NT2/D1 (cell line): ENCODE measurements at regions not wholly inside any gene's neighbourhood (a gene's known extent, or its start where the extent isn't known, plus 50 kb on each side); places are given as distances from the start of the nearest gene placed in this dataset.

Source experiments
- DNase-seq: peaks from one replicate; pipeline ENCODE4 v3.0.0-alpha.2; 2011; ENCODE audit warnings: low read depth, low spot score
- H3K27me3 ChIP-seq: 2 replicates; pipeline ENCODE4 v1.6.0; 2011; ENCODE audit warnings: mild to moderate bottlenecking; ENCODE audit not compliant: insufficient read length, insufficient read depth
- H3K36me3 ChIP-seq: 2 replicates; pipeline ENCODE4 v1.6.1; 2011; ENCODE audit warnings: mild to moderate bottlenecking, low read length, mixed read lengths; ENCODE audit not compliant: insufficient read depth, insufficient read length
- H3K4me1 ChIP-seq: 2 replicates; pipeline ENCODE4 v1.5.1; 2011; ENCODE audit not compliant: insufficient read depth, insufficient read length
- H3K4me3 ChIP-seq: 2 replicates; pipeline ENCODE4 v1.5.1; 2011; ENCODE audit warnings: low read depth; ENCODE audit not compliant: insufficient read length
- H3K9ac ChIP-seq: 2 replicates; pipeline ENCODE4 v1.6.0; 2011; ENCODE audit warnings: low read depth; ENCODE audit not compliant: insufficient read length
- H3K9me3 ChIP-seq: 2 replicates; pipeline ENCODE4 v1.5.1; 2011; ENCODE audit warnings: mild to moderate bottlenecking, low read length; ENCODE audit not compliant: insufficient read depth
- SUZ12 ChIP-seq: IDR thresholded peaks from 2 replicates; pipeline ENCODE4 v1.6.1; 2011; ENCODE audit not compliant: insufficient read length, insufficient read depth; ENCODE audit errors: extremely low read depth
- YY1 ChIP-seq: IDR thresholded peaks from 2 replicates; pipeline ENCODE4 v1.6.1; 2011; ENCODE audit not compliant: insufficient read length, insufficient read depth
- ZNF274 ChIP-seq: IDR thresholded peaks from 2 replicates; pipeline ENCODE4 v1.6.1; 2011; ENCODE audit warnings: mild to moderate bottlenecking, low read depth, low read length

DNA sequence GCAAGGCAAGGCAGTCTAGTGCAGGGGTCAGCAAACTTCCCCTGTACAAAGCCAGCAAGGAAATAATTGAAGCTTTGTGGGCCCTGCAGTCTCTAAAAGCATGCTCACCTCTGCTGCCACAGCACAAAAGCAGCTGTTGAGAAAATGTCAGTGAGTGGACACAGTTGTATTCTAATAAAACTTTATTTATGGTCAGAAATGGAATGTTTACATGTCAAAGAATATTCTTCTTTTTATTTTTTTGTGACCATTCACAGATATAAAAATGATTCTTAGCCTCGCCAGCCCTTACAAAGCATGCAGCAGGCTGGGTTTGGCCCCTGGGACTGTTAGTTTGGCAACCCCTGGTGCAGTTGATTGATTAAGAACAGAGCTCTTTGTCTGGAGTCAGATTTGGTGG, 192.4 kb downstream of the BUB3 start:
- no peak for DNase-seq
- H3K4me1 ChIP-seq: no peaks in the 10 kb centered on the region
- H3K9ac ChIP-seq: no peak overlapping the region
- H3K27me3 ChIP-seq: no peaks in the 10 kb centered on the region
- H3K4me3 ChIP-seq: no peak overlapping the region
- H3K36me3 ChIP-seq: no peaks in the 10 kb centered on the region
- TF ChIP-seq SUZ12 (no peak), ZNF274 (no peak), YY1 (no peak)
- no peaks in the 10 kb centered on the region for H3K9me3 ChIP-seq

DNA sequence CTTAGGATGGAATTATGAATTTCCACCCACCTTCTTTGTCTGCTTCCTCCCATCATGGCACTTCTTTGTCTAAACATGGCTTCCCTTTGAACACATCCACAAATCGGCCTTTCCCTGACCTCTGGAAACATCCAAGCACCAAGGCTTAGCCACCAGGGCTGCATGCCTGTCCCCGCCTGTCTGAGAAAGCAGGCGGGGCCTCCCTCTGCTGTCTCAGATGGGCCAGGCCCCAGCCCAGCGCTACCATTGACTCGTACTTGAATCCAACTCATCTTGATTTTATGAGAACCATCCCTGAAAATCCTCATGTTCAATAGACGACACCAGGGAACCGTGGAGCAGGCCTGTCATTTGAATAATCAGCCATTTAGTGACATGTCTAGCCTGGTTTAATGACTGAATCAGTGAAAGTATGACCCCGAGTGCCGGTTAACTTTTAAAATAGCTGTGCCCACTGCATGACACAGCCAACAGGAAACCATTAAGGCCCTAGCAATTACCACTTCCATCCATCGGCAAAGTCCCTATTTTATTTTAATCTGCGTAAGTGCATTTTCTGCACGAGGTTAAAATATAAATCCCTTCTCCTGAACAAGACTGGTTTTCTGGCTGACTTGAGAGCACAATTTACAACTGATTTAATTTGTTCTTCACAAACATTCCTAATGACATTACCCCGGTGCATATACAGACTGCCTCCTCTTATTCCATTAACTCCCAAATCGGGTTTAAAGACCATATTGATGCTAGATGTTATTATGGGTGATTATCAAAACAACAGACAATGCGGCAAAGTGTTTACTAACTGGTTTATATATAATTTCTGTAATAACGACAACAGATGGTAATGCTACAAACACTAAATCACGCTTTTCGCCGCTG, 194.7 kb downstream of the BUB3 start:
- no peaks in the 10 kb centered on the region for H3K4me1 ChIP-seq
- no peaks in the 10 kb centered on the region for H3K27me3 ChIP-seq
- H3K36me3 ChIP-seq: no peaks in the 10 kb centered on the region
- no peak for TF ChIP-seq SUZ12
- no peak for TF ChIP-seq ZNF274
- TF ChIP-seq YY1: no peak
- H3K9ac ChIP-seq: no peak overlapping the region
- H3K9me3 ChIP-seq: no peaks in the 10 kb centered on the region
- no peak overlapping the region for H3K4me3 ChIP-seq
- no peak for DNase-seq

DNA sequence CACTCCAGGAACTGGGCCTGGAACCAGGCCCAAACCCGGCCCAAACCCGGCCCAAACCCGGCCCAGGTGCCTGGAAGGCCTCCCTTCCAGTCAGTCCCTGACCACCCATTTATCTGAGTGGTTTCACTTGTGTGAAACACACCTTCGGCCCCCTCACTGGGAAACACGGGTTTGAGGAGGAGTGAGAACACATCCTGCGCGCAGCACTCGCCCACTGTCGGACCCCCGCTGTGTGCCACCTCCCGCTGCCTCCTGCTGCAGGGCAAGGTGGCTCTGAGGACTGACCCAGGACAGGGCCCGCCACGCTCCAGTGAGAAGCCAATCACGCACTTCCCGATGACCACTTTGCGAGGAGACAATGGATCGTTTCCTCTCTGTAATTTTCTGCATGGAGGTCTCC, 197.5 kb downstream of the BUB3 start:
- TF ChIP-seq SUZ12: no peak
- no peak for TF ChIP-seq ZNF274
- TF ChIP-seq YY1: no peak
- no peaks in the 10 kb centered on the region for H3K9me3 ChIP-seq
- H3K27me3 ChIP-seq: no peaks in the 10 kb centered on the region
- H3K36me3 ChIP-seq: no peaks in the 10 kb centered on the region
- no peak overlapping the region for H3K4me3 ChIP-seq
- no peak overlapping the region for H3K9ac ChIP-seq
- no peaks in the 10 kb centered on the region for H3K4me1 ChIP-seq
- DNase-seq: no peak

DNA sequence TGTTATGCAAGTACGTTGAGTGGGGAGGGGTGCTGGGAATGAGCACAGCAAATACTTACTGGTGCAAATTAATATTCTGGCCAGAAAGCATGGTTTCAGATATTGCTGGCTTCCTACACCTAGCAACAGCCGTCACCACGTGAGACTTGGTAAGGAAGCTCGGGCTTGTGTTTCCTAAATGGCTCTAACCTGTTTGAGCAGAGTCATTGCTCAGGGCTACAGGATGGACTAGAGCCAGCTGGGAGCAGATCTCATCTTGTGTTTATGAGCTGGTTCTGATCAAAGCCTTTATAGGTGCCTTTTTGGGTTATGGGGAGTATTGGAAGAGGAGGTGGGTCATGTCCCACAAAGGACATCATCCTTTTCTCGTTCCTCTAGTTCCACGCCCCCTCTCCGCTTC, 200.3 kb downstream of the BUB3 start:
- Histone ChIP-seq H3K9me3 (no peaks in the 10 kb centered on the region), H3K4me1 (no peaks in the 10 kb centered on the region), H3K27me3 (no peaks in the 10 kb centered on the region), H3K4me3 (no peak overlapping the region), H3K9ac (no peak overlapping the region), H3K36me3 (no peaks in the 10 kb centered on the region)
- TF ChIP-seq SUZ12: no peak
- no peak for TF ChIP-seq ZNF274
- no peak for TF ChIP-seq YY1
- DNase-seq: no peak

DNA sequence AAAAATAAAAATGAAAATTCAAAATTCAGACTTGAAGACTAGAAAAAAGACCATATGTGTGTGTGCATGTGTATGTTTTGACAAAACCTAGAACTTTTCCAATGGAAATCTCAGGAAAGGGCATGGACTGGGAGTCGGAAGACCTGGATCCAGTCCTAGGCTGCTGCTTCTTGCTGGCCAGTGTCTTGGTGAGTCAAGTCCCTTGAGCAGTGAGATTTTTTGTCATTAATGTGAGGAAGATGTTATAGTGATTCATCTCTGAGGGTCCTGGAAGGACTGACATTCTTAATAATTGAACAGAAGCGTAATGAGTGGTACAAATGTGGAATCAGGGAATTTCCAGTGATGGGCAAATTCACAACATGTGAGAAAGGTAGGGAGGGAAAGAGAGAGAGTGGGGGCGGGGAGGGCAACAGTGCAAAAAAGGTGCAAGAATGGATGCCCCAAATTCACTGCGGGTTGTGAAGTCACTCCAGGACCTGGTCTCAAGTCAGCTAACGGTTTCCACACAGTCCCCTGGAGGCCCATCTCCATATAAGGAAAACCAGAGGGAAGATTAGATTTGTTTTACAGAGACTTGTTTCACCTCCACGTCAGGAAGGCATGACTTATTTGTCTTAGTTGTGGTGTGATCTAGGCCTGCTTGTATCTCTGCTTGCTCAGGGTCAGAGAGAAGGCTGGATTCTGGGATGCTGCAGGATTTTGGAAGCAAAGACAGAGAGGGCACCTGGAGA, 201.7 kb downstream of the BUB3 start:
- TF ChIP-seq ZNF274: no peak
- H3K4me3 ChIP-seq: no peak overlapping the region
- DNase-seq: no peak
- H3K4me1 ChIP-seq: no peaks in the 10 kb centered on the region
- H3K27me3 ChIP-seq: no peaks in the 10 kb centered on the region
- H3K9me3 ChIP-seq: no peaks in the 10 kb centered on the region
- H3K36me3 ChIP-seq: no peaks in the 10 kb centered on the region
- no peak overlapping the region for H3K9ac ChIP-seq

DNA sequence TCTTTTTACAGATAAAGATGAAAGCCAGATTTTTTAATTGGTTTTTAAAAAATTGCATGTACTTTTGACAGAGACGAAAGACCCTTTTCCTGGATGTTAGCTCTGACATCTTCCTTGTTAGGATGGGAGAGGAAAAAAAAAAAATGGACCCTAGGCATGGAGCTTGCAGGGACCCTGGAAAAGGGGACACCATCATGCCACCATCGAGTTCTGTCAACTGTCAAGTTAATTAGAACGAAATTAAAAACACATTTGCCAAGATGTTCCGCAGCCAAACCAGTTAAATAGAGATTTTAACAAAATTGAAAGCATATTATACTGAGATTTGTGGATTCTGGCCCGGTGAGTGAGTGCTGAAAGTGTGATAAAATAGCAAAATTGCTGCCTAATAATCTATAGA, 202.6 kb downstream of the BUB3 start:
- Histone ChIP-seq H3K27me3 (no peaks in the 10 kb centered on the region), H3K4me1 (no peaks in the 10 kb centered on the region), H3K4me3 (no peak overlapping the region), H3K36me3 (no peaks in the 10 kb centered on the region), H3K9me3 (no peaks in the 10 kb centered on the region), H3K9ac (no peak overlapping the region)
- TF ChIP-seq YY1 (no peak), SUZ12 (no peak), ZNF274 (no peak)
- DNase-seq: no peak

DNA sequence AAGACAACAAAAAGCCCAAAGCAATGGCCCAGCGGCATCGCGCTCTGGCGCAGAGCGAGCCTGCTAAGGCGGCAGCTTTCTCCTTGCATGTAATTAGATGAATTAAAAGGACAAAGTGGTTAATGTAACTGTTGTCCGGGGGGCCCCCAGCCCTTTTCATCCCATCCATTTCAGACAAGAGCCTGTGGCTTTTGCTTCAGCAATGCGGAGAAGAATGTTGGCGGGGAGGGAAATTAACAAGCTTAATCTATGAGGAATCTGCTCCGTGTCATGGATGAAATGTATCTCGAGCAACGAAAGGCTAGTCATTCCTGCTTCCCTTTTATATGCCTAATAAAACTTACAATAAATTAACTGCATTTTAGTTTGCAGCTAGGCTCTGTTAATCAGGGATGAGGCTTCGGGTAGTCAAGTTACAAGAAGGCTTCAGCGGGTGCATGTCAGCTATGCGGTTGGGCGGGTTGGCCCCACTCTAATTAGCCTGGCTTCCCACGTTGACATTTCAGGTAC, 203.3 kb downstream of the BUB3 start:
- Histone ChIP-seq H3K27me3 (no peaks in the 10 kb centered on the region), H3K4me1 (no peaks in the 10 kb centered on the region), H3K9ac (no peak overlapping the region), H3K9me3 (no peaks in the 10 kb centered on the region), H3K4me3 (no peak overlapping the region), H3K36me3 (no peaks in the 10 kb centered on the region)
- no peak for TF ChIP-seq SUZ12
- TF ChIP-seq YY1: no peak
- TF ChIP-seq ZNF274: no peak
- DNase-seq: no peak
